H1 (cell line): ENCODE measurements at regions not wholly inside any gene's neighbourhood (a gene's known extent, or its start where the extent isn't known, plus 50 kb on each side); places are given as distances from the start of the nearest gene placed in this dataset.

Experiments
- CHD2 ChIP-seq: IDR thresholded peaks from 2 replicates; pipeline ENCODE4 v1.6.1; 2012; ENCODE audit warnings: low read length, improper control_type of control experiment
- CHD7 ChIP-seq: fragments of 300-600 bp; sonication (generic); IDR thresholded peaks from 2 replicates; pipeline ENCODE4 v1.7.1; 2012; ENCODE audit warnings: low read length, moderate library complexity, mild to moderate bottlenecking, inconsistent platforms; ENCODE audit not compliant: insufficient replicate concordance
- GABPA ChIP-seq: IDR thresholded peaks from 2 replicates; pipeline ENCODE4 v1.6.1; 2011; ENCODE audit warnings: mild to moderate bottlenecking, low read length, moderate library complexity, borderline replicate concordance; ENCODE audit not compliant: insufficient read depth
- JUN ChIP-seq: IDR thresholded peaks from 2 replicates; pipeline ENCODE4 v1.6.1; 2011; ENCODE audit warnings: low read depth, mild to moderate bottlenecking, improper control_type of control experiment, low read length
- MAX ChIP-seq: IDR thresholded peaks from 2 replicates; pipeline ENCODE4 v1.6.1; 2012; ENCODE audit warnings: inconsistent platforms
- RAD21 ChIP-seq, 2 experiments: IDR thresholded peaks in 1 of 2; conservative IDR thresholded peaks in 1 of 2; 2 replicates each; pipeline ENCODE4 v1.6.1; 2011; ENCODE audit warnings: low read depth in 2 of 2, low read length in 2 of 2, improper control_type of control experiment in 1 of 2, inconsistent platforms in 1 of 2, mild to moderate bottlenecking in 1 of 2, moderate library complexity in 1 of 2
- RBBP5 ChIP-seq: IDR thresholded peaks from 2 replicates; pipeline ENCODE4 v1.7.1; 2012; ENCODE audit warnings: low read depth, mild to moderate bottlenecking, inconsistent platforms, low read length, moderate library complexity, borderline replicate concordance
- SAP30 ChIP-seq: fragments of 300-600 bp; sonication (generic); IDR thresholded peaks from 2 replicates; pipeline ENCODE4 v1.7.1; 2012; ENCODE audit warnings: low read length, moderate library complexity, mild to moderate bottlenecking, inconsistent platforms; ENCODE audit not compliant: insufficient read depth, insufficient replicate concordance
- USF2 ChIP-seq: IDR thresholded peaks from 2 replicates; pipeline ENCODE4 v1.6.1; 2011; ENCODE audit warnings: low read length, improper control_type of control experiment

- TF ChIP-seq CHD7 (no peak), USF2 (no peak), GABPA (no peak), CHD2 (no peak), MAX (no peak), SAP30 (no peak), RBBP5 (no peak), JUN (no peak), RAD21 (IDR thresholded peaks at IDR 0.05 in 1 of 2, conservative IDR thresholded peaks at IDR 0.05 in 1 of 2; ENCODE audit: low read depth in 2 of 2, low read length in 2 of 2) (no peak)
Measured at GRCh38 chr4:138021139-138021830, 220.9 kb downstream of the SLC7A11 start (continued).
